ENCODE measurements at regions not wholly inside any gene's neighbourhood (a gene's known extent, or its start where the extent isn't known, plus 50 kb on each side); places are given as distances from the start of the nearest gene placed in this dataset.

DNA sequence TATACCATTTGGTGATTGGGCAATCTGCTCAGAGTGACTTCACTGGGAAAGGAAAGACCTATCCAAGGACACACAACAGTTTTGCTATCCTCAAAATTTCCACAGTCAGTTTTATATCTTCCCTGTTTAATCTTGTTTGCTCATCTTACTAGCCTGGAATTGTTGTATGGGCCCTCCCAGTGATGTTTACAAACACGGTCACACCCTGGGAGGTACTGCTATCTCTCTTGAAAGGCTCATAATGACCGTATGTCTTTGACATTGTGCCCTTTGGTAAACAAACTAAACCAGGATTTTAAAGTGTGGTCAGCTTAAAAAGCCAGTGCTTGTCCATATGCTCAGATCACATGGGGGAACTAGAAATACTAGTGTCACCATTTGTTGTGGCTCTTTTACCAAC, 277.0 kb downstream of the CDH2 start:
- Histone ChIP-seq H3K9me3 (ENCODE audit: control insufficient read depth in 4 of 4, insufficient read depth in 3 of 4, low read length in 3 of 4) (no peaks in the 10 kb centered on the region), H3K4me3 (no peak overlapping the region), H3K36me3 (ENCODE audit: control insufficient read depth in 4 of 4, insufficient read depth in 4 of 4, low read length in 4 of 4) (no peaks in the 10 kb centered on the region), H3K9ac (ENCODE audit: insufficient read depth in 1 of 2, low read length in 2 of 2) (no peak overlapping the region), H3K27me3 (ENCODE audit: control insufficient read depth in 3 of 3, insufficient read depth in 3 of 3, low read length in 2 of 3) (no peaks in the 10 kb centered on the region), H3K27ac (ENCODE audit: low read depth in 1 of 2, low read length in 1 of 2) (no peak overlapping the region), H3K4me1 (ENCODE audit: control insufficient read depth in 5 of 5, insufficient read depth in 5 of 5, low read length in 5 of 5) (no peaks in the 10 kb centered on the region)
- 32 to 38% methylated on average over 2 of the region's 2 CpGs for WGBS, 2 donors
- ATAC-seq (ENCODE audit: insufficient read depth, low FRiP score) (no peak), DNase-seq (no peak)
- TF ChIP-seq CTCF (IDR thresholded peaks at IDR 0.05; ENCODE audit: control extremely low read depth, extremely low read depth): no peak

- TF ChIP-seq CTCF (IDR thresholded peaks at IDR 0.05; ENCODE audit: control extremely low read depth, extremely low read depth): no peak
- H3K27ac ChIP-seq (ENCODE audit: low read depth in 1 of 2, low read length in 1 of 2): no peak overlapping the region
- H3K36me3 ChIP-seq (ENCODE audit: control insufficient read depth in 4 of 4, insufficient read depth in 4 of 4, low read length in 4 of 4): no peaks in the 10 kb centered on the region
- no peak overlapping the region for H3K9ac ChIP-seq (ENCODE audit: insufficient read depth in 1 of 2, low read length in 2 of 2)
- H3K4me3 ChIP-seq: no peak overlapping the region
- H3K9me3 ChIP-seq (ENCODE audit: control insufficient read depth in 4 of 4, insufficient read depth in 3 of 4, low read length in 3 of 4): no peaks in the 10 kb centered on the region
- DNase-seq (no peak), ATAC-seq (ENCODE audit: insufficient read depth, low FRiP score) (no peak)
- H3K4me1 ChIP-seq (ENCODE audit: control insufficient read depth in 5 of 5, insufficient read depth in 5 of 5, low read length in 5 of 5): no peaks in the 10 kb centered on the region
- WGBS, 2 donors: 68 to 77% methylated on average over 3 of the region's 3 CpGs
- H3K27me3 ChIP-seq (ENCODE audit: control insufficient read depth in 3 of 3, insufficient read depth in 3 of 3, low read length in 2 of 3): no peaks in the 10 kb centered on the region
These were observed 282.2 kb downstream of the CDH2 start for GRCh38 chr18:27894746-27895145.

DNA sequence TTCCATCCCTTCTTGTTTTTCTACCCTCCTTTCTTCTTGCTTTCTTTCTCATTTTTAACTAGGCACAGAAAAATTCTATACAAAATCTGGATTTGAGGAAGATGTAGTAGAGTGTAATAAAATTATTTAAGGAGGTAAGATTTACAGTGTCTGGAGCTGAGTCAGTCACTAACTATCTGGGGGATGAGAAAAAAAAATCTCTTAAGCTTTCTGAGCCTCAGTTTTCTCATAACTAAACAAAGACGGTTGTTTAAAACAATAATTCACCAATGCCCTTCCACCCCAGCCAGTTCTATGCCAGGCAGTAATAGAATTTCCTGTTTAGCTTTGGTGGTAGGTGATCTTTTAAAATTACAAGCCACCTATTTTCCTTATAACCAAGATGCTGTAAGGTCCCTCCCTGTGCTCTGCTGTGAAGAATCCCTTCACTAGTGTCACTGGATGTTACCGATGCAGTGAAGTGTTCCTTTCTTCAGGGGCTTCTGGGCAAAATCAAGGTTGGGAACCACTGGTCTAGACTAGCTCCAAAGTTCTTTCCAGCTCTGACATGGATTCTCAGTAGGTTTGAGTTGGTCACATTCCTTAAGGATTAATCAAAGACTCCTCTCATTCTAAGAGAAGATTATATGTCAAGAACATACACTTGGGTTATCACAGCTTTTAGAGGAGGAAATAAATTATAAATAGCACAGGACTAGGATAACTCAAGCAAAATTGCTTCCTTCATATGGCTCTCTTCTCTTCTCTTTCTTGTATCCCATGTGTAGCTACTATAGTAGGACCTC, 289.0 kb downstream of the CDH2 start:
- TF ChIP-seq CTCF (IDR thresholded peaks at IDR 0.05; ENCODE audit: control extremely low read depth, extremely low read depth): no peak
- Histone ChIP-seq H3K9me3 (ENCODE audit: control insufficient read depth in 4 of 4, insufficient read depth in 3 of 4, low read length in 3 of 4) (no peaks in the 10 kb centered on the region), H3K27ac (ENCODE audit: low read depth in 1 of 2, low read length in 1 of 2) (no peak overlapping the region), H3K36me3 (ENCODE audit: control insufficient read depth in 4 of 4, insufficient read depth in 4 of 4, low read length in 4 of 4) (no peaks in the 10 kb centered on the region), H3K4me1 (ENCODE audit: control insufficient read depth in 5 of 5, insufficient read depth in 5 of 5, low read length in 5 of 5) (no peaks in the 10 kb centered on the region), H3K4me3 (no peak overlapping the region), H3K9ac (ENCODE audit: insufficient read depth in 1 of 2, low read length in 2 of 2) (no peak overlapping the region), H3K27me3 (ENCODE audit: control insufficient read depth in 3 of 3, insufficient read depth in 3 of 3, low read length in 2 of 3) (no peaks in the 10 kb centered on the region)
- ATAC-seq (ENCODE audit: insufficient read depth, low FRiP score) (no peak), DNase-seq (no peak)
- 53 to 64% methylated on average over 2 of the region's 2 CpGs for WGBS, 2 donors

GRCh38 chr18:27887287-27887686, 289.6 kb downstream of the CDH2 start:
- no peak overlapping the region for H3K9ac ChIP-seq (ENCODE audit: insufficient read depth in 1 of 2, low read length in 2 of 2)
- H3K36me3 ChIP-seq (ENCODE audit: control insufficient read depth in 4 of 4, insufficient read depth in 4 of 4, low read length in 4 of 4): no peaks in the 10 kb centered on the region
- ATAC-seq (ENCODE audit: insufficient read depth, low FRiP score) (no peak), DNase-seq (no peak)
- no peak for TF ChIP-seq CTCF (IDR thresholded peaks at IDR 0.05; ENCODE audit: control extremely low read depth, extremely low read depth)
- H3K4me3 ChIP-seq: no peak overlapping the region
- WGBS, 2 donors: 95% methylated on average over 1 of the region's 1 CpG
- no peak overlapping the region for H3K27ac ChIP-seq (ENCODE audit: low read depth in 1 of 2, low read length in 1 of 2)
- no peaks in the 10 kb centered on the region for H3K4me1 ChIP-seq (ENCODE audit: control insufficient read depth in 5 of 5, insufficient read depth in 5 of 5, low read length in 5 of 5)
- H3K27me3 ChIP-seq (ENCODE audit: control insufficient read depth in 3 of 3, insufficient read depth in 3 of 3, low read length in 2 of 3): no peaks in the 10 kb centered on the region
- no peaks in the 10 kb centered on the region for H3K9me3 ChIP-seq (ENCODE audit: control insufficient read depth in 4 of 4, insufficient read depth in 3 of 4, low read length in 3 of 4)

All from lung (tissue), 11 donors.